Stimulated activated CD8-positive, alpha-beta memory T cell treated with anti-CD3 and anti-CD28 coated beads, Interleukin-12 subunit alpha, Interleukin-12 subunit beta, amount 100 ng/mL, for 24 hours (primary cell): ENCODE measurements at regions not wholly inside any gene's neighbourhood (a gene's known extent, or its start where the extent isn't known, plus 50 kb on each side); places are given as distances from the start of the nearest gene placed in this dataset.
"Not testable (repeated sequence)": the region's sequence is repeated elsewhere in the genome, so short reads cannot be mapped to it uniquely, and the experiment has no call there.

ENCODE experiments used
- DNase-seq: peaks from one replicate; pipeline ENCODE4 v3.0.0-alpha.2; 2020; ENCODE audit errors: extremely low read depth

DNA sequence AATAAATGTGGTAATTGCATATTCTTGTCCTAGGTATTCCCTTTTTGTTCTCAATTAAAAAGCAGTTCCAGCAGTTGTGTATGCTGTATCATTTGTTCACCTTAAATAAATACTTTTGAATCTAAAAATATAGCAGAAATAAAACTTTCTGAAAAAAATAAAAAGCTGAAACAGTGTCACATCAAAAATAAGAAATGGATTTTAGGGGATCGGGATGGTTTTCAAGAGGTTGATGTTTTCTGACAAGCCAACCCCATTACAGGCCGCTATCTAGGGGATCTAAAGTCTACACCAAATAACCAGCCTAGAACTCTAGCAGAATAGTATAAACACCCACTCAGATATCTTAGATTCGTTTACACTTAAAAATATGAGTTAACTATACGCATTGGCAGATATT lies 95.4 kb upstream of the MAML3 start:
- no peak for DNase-seq

DNA sequence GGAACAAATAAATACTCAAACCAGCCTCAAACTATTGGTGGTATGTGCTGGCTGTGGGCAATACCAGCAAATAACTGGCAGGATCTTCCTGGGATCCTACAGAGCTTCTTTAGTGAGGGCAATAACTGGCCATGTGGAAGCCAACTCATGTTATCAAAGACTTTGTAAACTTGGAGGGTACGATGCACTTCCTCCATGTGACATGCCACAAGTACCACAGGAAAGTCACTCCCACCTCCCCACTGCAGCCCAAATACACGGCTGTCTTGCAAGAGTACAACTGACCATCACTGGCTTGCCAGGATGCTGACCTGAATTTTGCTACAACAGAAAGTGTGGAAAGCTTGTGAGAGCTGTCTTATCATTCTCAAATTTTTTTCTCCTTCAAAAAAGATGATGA lies 93.3 kb upstream of the MAML3 start:
- DNase-seq: no peak

DNA sequence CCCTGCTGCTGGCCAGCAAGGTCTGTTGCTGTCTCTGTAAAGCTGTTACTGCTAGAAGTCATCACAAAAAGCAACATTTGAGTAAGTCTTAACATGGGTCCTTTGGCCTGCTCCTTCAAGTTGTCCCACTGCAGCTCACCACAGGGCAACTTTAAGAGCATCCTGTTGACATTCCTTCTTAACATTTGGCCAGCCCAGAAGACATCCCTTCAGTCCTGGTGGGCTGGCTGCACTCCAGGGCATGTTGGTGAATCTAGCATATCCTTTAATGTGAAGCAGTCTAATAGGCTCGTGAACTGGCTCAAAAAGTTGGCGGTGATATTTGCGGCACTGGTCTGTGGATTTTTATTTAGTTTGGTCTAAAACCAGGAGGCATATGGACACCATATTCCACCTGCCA lies 92.2 kb upstream of the MAML3 start:
- no peak for DNase-seq

DNA sequence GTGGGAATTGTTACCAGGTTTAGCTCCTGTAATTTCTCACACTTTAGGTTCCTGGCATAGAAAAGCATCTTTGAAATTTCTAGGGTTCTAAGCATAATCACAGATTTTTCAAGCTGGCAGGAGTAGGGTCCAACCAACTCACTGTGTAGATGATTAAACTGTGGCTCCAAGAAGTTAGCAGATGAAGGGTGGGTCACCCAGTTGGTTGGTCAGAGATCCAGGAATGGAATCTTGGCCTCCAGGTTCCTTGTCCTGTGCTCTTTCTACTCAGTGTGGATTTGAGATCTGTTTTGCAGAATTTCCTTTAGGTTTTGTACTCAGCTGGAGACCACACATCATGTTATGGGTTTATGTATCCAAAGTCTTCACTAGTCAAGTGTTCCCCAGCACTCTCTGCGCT lies 90.3 kb upstream of the MAML3 start:
- no peak for DNase-seq

DNA sequence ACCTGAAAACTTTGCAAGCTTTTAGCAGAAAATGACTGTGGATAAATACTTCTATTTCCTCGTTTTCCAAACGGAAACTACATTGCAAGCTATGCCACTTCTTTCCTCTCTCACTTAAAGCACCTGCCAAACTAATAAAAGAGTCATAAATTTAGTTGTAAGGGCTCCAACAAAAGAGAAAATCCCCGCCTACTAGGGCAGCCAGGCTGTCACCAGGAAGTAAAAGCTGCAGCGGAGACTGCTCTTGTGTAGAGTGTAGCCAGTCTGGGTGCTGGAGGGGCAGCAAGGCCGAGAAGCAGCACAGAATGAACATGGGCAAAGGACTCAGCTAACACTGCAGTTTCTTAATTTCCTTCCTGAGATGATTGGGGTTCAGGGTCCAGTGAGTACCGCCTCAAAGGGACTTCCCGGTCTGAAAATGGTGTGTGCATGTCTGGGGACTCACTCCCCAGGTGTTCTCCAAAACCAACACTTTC lies 89.3 kb upstream of the MAML3 start:
- no peak for DNase-seq

DNA sequence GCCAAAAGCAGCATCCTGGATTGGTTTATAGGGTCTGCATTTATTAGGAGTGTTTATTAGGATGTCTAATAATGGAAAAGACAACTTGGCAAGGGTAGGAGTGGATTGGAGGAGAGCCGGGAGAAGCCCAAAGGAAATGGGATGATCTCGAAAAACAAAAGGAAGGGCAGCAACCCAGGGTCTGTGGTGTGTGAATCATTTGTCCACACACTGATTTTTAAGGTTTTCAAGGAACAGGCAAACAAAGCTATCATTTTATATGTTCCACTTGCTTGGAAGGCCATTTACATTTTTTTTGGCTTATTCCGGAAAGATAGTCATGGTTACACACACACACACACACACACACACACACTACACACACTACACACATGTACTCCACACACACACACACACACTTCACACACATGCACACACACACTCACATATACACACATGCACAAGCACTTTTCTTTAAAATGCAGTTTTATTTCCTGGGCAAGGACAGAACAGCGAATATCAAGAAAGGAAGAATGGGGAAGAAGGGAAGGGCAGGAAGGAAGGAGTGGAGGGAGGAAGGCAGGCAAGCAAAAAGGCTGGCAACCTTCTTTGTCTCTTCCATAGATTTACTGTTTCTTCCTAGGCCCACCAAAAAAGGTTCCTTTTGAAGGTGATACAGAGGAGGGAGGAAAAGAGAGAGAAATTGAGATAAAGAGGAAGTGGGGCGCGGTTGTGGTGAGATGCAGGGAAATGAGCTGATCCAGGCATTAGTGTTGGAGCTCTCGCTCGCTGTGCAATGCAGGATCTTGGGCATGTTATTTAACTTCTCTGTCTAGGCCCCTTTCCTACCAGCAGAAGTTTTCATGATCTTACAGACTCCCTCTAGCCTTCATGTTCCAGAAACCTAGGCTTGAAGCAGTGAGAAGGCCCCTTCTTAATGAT lies 88.6 kb upstream of the MAML3 start:
- DNase-seq: no peak

DNA sequence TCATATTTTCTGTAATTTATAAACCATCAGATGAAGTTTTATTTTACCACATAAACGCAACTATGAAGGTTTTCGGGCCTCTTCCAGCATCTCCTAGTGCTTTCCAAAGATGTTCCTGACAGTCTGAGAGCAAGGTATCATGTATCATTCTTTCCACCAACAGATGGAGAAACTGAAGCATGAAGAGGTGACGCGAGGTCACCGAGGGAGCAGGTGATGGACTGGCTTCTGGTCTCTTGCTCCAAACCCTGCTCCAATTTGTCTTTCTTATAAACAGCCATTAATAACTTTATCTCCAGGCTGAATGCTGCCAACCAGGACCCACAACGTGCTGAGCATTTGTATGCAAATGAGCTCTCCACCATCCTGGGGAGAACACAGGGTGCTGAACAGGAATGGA lies 86.3 kb upstream of the MAML3 start:
- DNase-seq: no peak

DNA sequence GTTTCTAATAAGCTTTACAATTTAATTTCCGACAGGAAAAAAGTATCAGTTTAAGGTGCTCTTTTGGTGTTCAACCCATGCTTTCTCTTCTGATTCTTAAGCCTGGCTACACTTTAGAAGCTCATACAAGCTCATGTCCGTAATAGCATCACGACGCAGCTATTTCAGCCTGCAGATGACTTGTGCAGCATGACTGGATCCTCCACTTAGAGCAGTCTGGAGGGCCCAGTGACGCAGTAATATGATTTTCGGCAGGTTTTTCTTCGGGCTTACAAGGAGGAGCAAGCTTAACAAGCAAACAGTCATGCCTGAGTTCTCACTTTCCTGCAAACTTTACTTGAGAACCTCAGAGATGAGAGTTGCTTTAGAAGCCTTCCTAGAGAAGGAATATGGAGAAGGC lies 85.3 kb upstream of the MAML3 start:
- no peak for DNase-seq

DNA sequence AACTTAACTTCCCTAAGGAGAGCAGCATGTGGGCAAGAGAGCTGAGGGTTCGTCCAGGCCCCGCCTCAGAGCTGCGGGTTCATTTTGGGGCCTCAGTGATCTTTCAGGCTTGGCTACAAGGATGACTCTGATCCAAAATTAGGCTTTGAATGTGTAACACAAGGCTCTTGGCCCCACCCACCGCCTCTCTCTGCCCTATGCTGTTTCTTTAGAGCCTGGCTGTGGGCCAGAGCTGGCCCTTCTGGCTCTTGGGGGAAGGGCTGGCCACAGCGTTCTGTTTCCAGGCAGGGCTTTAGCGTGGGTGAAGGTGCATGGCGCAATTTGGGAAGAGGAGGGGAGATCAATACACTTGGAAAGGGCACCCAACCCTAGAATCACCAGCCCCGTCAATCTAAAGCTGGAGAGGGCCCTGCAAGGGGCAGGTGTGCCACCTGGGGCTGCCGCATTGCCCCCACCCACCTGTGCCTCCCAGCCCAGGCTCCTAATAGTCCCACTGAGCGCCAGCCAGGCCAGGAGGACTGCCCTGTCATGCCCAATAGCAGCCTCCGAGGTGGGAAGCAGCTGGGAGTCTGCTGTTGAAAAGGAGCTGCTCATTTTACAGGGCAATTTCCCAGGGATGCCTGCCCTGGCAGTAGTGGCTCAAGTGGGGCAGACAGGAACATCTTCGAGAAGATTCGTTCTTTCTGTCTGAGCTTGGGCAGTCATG lies 84.5 kb upstream of the MAML3 start:
- no peak for DNase-seq

DNA sequence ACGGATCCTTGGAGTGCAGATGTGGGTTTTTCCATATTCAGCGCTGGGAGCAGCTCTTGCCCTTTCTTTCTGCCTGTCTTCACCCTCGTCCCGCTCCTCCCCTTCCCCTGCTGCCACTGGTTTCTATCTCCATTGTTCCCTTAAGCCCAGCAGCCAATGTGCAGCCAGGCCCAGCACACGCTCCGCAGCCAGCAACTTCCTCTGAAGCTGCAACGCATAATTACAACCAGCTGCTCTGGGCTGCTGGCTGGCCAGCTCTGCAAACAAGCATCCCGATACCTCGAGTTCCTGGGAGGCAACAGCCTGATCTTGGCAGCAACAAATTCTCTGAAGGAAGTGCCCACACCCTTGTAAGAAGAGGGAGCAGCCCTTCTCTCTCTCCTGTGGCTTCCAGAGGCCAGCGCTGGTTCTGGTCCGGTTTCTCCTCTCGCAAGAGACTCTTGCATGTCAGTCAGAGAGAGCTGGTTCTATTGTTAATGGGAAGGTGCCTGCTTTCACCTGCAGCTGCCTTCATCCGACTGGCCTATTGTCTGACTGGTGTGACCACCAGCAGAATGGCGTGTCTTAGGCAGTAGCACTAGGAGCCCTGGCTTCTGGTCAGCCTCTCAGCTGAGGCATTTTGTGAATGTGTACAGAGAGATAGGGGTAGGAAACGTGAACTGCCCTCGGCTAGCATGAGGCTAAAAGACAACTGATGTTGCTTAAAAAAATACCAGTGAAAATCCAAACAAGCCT lies 83.8 kb upstream of the MAML3 start:
- DNase-seq: no peak

DNA sequence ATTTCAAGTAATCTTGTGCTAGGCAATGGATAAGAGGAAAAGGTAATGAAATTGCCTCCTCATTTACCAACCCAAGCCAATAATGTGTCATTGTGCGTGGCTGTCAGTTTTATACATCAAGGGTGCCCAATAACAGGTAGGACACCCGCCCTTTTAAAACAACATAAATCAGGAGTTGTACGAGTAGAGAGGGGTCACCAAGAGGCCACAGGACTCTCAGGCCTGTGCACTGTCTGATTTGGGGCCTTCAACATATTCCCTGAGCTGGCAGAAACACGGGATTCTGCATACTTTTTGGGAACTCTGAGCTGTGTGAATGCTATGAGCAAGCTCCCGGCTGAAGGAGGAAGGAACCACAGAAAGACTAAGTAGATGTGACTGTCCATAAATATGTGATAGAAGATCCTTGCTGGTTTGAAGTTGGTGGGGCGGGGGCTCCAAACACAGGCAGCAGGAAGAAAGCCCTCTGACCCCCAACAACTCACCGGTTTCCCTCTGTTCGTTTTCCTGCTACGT lies 82.7 kb upstream of the MAML3 start:
- DNase-seq: no peak

DNA sequence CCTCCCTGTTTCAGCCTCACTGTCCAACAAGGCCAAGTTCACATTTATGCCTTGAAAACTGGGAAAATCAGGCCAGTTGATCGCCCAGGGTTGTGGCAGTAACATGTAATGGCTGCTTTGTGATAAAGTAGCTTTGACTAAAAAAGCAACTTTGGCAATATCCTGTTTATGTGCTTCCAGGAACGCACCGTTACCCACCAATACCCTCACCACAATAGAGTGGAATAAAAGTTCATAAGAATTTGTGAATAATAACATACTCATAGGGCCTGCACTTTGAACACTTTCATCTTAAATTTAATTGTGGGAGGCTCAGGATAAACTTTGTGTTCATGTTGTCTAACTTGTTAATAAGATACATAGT lies 80.7 kb upstream of the MAML3 start:
- no peak for DNase-seq

DNA sequence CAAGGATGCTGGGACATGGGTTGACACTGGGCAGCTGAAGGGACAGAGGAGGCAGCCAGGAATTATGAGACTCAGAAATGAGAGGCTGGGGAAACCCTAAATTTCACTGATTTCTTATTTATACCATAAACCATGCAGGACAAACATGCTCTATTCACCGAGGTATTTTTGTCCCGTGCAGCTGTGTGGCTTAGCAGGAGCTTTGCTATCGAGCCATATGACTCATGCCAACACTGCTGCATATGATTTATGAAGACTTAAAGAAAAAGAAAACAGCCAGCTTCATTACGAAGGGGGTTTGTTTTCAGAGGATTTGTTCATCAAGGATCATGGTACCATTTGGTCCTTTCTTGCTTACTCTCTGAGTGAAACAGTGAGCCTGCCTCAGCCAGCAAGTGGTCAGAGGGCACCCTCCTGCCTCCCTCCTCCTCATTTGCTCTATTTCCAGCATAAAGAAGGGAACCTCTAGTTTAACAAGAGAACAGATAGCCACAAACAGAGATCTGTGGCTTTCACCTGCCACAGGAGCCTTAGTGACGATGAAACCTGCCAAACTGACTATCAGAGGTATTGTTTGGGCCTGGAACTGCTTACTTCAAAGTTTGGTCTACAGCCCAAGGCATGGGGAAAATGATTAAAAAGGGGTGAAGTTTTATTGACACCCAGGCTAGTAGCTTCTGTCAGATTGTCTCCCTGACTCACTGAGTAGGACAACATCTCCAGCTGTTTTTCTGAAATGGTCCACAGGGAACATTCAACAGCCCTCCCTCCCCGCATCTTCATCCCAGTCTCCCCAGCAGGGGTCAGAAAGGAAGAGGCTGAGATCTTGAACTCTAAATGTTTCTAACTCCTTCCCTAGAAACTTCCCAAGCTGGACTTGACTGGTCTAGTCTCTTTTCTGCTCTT lies 80.1 kb upstream of the MAML3 start:
- no peak for DNase-seq

DNA sequence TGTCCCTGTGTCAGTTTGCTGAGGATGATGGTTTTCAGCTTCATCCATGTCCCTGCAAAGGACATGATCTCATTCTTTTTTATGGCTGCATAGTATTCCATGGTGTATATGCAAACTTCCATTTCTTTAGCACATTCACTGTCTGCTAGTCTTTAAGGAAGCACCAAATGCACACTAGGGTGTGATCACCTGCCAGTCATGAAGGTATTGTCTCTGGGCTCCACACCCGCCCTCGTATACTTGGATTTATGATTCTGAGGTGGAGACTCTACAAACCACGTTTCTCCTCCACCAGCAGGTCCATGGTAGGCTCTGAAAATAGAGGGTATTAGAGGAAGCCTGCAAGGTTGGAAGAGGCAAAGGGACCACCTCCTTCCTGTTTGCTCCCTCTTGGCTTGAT lies 75.9 kb upstream of the MAML3 start:
- DNase-seq: no peak

DNA sequence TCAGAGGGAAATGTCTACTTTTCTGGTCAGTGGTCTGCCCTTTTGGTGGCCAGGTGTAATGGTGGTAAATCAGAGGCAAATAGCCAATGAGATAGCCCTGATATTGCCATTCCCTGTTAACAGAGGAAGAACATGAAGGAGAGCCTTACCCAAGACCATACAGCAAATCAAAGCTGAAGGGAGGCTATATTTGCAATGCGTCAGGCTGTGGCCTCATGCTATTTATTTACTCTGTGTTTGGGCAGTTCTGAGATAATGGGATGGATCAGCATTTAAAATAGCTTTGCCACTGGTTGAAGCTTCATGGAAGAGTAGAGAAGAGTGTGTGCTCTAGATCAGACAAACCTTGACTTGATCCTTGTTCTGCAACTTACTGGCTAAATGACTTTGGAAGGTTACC lies 73.3 kb upstream of the MAML3 start:
- no peak for DNase-seq

DNA sequence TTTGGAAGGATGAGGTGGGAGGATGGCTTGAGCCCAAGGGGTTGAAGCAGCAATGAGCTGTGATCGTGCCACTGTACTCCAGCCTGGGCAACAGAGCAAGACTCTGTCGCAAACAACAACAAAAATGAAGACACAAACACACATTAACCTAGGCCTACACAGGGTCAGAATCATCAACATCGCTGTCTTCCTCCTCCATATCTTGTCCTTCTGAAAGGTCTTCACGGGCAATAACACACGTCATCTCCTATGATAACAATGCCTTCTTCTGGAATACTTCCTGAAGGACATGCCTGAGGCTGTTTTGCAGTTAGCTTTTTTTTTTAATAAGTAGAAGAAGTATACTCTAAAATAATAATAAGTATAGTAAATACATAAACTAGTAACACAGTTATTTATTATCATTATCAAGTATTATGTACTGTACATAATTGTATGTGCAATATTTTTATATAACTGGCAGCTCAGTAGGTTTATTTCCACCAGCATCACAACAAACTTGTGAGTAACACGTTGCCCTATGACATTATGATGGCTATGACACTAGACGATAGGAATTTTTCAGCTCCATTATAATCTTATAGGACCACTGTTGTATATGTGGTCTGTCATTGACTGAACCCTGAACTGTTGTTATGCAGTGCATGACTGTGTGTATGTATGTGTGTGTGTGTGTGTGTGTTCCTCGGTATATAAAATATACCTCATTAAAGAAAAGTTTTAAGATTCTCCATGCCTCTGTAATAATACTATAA lies 69.2 kb upstream of the MAML3 start:
- DNase-seq: no peak

DNA sequence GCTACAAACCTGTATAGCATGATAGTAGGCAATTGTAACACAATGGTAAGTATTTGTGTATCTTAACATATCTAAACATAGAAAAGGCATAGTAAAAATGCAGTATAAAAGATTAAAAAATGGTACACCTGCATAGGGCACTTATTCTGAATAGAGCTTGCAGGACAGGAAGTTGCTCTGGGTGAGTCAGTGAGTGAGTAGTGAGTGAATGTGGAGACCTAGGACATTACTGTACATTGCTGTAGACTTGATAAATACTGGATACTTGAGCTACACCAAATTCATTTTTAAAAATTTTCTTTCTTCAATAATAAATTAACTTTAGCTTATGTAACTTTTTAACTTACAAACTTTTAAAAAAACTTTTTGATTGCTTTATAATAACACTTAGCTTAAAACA lies 68.2 kb upstream of the MAML3 start:
- no peak for DNase-seq

DNA sequence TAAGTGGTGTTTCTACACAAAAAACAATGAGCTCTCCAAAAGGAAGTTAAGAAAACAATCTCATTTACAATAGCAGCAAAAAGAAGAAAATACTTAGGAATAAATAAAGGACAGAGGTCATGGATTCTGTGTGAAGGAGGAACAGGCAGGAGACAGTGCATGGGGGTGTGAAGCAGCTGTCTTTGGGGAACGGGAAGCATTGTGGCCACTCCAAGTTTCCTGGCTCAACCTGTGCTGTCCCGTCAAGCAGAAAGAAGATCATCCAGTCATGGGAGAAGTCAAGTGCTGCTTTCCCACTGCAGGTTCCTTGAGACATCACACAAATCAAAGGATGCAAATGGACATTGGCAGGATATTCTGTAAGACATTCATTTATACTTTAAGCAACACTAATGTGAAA lies 66.1 kb upstream of the MAML3 start:
- no peak for DNase-seq

DNA sequence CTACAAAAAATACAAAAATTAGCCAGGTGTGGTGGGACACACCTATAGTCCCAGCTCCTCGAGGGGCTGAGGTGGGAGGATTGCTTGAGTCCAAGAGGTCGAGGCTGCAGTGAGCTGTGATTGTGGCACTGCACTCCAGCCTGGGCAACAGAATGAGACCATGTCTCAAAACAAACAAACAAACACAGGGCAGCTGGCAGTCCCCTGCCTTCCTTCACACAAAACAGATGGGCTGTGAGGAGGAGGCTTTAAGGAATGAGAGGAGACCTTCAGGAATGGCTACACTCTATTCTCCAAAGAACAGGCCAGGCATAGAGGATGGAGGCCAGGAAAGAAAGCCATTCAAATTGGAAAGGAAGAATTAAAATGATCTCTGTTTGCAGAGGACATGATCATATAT lies 65.6 kb upstream of the MAML3 start:
- DNase-seq: no peak

DNA sequence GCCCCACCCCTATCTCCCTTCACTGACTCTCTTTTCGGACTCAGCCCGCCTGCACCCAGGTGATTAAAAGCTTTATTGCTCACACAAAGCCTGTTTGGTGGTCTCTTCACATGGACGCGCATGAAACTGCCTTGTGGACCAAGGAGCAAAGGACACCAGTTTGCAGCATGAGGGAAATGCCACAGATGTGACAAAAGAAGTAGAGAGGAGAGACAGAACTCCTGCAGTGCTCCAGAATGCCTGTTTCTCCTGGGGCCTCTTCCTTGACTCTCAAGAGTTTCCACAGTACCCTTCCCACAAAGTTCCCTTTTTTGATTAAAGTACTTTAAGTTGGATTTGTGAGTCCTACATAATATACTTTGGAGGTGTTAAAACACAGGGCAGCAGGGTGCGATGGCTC lies 65.1 kb upstream of the MAML3 start:
- DNase-seq: not testable (repeated sequence)

DNA sequence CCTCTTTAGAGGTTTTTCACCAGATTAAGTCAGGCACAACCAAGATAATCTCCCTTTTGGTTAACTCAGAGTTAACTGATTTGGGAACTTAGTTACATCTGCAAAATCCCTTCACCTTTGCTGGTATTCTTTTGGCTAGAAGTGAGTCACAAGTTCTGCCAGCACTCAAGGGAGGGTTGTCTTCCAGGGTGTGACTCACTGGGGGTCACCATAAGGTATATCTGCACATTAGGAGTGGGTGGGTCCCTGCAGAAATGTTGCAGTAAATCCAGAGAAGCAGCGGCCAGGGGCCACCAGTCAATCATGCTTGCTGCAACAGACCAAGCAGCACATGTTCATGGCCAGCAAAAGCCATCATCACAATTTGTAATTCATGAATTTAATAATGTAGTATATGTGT lies 59.8 kb upstream of the MAML3 start:
- no peak for DNase-seq
